GM19468 (cell line): ENCODE measurements at regions not wholly inside any gene's neighbourhood (a gene's known extent, or its start where the extent isn't known, plus 50 kb on each side); places are given as distances from the start of the nearest gene placed in this dataset.

ENCODE experiments used
- ATAC-seq: cut with Tn5 transposase; IDR thresholded peaks from one replicate; pipeline ENCODE4 v1.9.1; 2021; ENCODE audit warnings: mild to moderate bottlenecking, moderate library complexity, moderate number of reproducible peaks; ENCODE audit not compliant: unreplicated experiment; ENCODE audit errors: extremely low read depth

GRCh38 chr2:41846962-41847361, 200.9 kb upstream of the PKDCC start:
- no peak for ATAC-seq

DNA sequence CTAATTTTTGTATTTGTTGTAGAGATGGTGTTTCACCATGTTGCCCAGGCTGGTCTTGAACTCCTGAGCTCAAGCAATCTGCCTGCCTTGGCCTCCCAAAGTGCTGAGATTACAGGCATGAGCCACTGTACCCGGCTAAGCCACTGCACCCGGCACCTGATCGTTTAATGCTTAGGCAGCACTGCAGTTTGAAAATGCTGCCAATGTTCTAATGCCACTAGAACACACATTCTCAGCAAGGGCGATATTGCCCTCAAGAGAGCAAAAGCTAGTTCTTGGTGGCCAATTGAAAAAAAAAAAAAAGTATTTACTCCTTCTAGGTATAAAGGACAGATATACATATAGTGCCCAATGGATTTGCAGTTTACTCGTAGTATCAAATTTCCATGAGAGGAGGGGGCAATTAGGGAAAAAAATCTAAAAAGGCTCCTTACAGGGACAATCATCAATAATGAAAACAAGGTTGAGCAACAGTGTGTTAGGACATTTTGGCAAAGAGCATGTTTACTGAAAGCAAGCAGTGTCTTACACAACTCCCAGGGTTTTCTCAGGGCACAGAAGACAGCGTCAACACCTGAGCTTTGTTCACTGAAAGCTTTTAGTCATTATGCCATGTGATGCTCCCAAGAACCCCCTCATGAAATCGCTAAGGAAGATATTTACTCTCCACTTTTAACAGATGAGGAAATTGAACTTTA, 199.9 kb upstream of the PKDCC start:
- no peak for ATAC-seq

- no peak for ATAC-seq
Measured at GRCh38 chr2:41851554-41851953, 196.3 kb upstream of the PKDCC start.

DNA sequence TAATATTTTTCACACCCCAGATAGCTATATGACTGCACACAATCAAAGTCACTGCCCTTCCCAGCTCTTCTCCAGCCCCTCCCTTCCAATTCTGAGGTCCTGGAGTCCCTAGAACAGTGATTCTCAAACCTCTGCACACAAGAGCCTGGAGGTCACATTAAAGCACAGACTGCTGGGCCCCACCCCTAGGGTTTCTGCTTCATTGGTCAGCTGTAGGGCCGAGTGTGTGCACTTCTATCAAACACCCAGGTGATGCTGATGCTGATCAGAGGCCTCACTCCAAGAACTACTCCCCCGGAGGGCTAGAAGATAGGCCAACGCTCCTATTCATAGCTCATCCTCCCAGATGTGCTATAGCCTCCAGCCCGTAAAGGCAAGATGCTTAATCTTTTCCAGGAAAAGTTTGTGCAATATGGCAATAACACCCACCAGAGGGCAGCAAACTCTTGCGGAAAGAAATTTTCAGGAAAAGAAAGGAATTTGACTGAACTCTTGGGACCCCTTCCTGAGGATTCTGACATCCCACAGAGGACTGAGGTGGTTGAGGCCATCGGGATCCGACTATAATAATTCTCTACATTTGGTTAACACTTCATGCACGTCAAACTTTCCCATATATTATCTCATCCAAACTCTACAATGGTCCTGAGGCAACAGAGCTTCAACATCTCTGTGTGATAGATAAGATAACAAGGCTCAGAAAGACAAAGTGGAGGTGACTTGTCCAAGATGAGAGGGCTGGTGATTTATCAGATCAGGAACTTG, 194.2 kb upstream of the PKDCC start:
- no peak for ATAC-seq

GRCh38 chr2:41854227-41854626, 193.6 kb upstream of the PKDCC start:
- no peak for ATAC-seq

DNA sequence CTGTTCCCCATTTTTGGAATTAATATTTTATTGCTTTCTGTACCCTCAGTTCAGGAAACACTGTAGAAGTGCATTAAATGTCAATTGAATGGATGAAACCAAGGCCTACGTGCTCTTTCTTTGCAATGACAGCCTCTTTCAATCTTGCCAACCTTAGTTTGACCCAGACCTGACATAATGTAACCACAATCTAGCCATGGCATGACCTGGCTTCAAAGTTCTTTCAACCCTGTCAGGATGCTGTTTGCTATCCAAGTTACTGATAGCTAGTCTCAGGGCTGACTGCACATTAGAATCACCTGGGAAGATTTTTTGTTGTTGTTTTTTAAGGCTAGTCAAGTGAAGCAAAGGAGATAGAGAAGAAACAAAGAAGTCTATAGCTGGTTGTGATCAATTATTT, 190.9 kb upstream of the PKDCC start:
- no peak for ATAC-seq

- no peak for ATAC-seq
Measured at GRCh38 chr2:41859615-41860514, 188.0 kb upstream of the PKDCC start.

DNA sequence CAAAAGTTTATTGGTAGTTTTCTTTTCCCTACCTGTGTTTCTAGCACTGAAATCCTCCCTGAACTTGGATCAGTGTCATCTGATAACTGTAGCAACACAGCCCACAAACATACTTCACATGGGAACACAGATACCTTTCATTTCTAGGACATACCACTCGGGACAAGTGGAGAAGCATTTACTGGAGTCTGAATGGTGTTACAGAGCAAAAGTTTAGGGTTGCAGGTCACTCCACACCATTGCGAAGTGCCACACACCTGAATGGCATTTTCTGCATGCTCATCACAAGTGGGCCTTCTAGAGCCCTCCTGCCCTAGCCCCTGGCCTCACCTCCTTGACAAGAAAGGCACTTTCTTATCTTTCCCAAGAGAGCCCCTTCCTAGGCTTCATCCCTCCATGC, 184.8 kb upstream of the PKDCC start:
- no peak for ATAC-seq

- no peak for ATAC-seq
Measured at GRCh38 chr2:41865263-41865662, 182.6 kb upstream of the PKDCC start.

GRCh38 chr2:41867553-41867952, 180.3 kb upstream of the PKDCC start:
- ATAC-seq, result no peak

- no peak for ATAC-seq
Measured at GRCh38 chr2:41869542-41870264, 178.1 kb upstream of the PKDCC start.

GRCh38 chr2:41870265-41870585, 177.6 kb upstream of the PKDCC start:
- ATAC-seq, result no peak

DNA sequence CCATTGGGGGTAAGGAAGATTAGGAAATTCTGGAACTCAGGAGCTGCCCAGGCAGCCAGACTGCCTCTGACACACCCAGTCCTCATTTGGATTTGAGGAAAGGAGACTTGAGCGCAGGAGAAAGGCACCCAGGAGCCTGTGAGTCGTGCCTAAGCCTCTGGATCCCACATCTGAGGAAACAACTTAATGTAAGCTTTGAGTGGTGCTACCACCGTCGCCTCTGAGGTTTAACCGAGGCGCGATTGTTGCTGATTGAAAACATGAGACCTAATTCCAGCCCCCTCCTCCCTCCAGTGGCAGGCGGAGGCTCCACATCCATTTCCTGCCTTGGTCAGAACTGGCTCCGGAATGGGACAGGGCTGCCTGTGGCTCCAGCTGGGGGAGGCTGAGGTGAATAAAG, 176.7 kb upstream of the PKDCC start:
- no peak for ATAC-seq

GRCh38 chr2:41872646-41873045, 175.2 kb upstream of the PKDCC start:
- no peak for ATAC-seq

- no peak for ATAC-seq
Measured at GRCh38 chr2:41873102-41874031, 174.5 kb upstream of the PKDCC start.

- no peak for ATAC-seq
Measured at GRCh38 chr2:41877114-41877678, 170.6 kb upstream of the PKDCC start.

- ATAC-seq, result no peak
Measured at GRCh38 chr2:41878056-41878455, 169.8 kb upstream of the PKDCC start.

GRCh38 chr2:41878716-41879234, 169.0 kb upstream of the PKDCC start:
- no peak for ATAC-seq
